Upper lobe of left lung (tissue), 4 donors: ENCODE measurements at regions not wholly inside any gene's neighbourhood (a gene's known extent, or its start where the extent isn't known, plus 50 kb on each side); places are given as distances from the start of the nearest gene placed in this dataset.
"Not testable (repeated sequence)": the region's sequence is repeated elsewhere in the genome, so short reads cannot be mapped to it uniquely, and the experiment has no call there.

Source experiments
- CTCF ChIP-seq, 6 experiments: fragments of 450-650 bp in 4 of 6; fragments of 200-600 bp in 2 of 6; sonication (generic) in 2 of 6; IDR thresholded peaks; one replicate each; pipeline ENCODE4 v1.5.1; 2016 to 2019; ENCODE audit warnings: antibody characterized with exemption in 6 of 6
- EP300 ChIP-seq, 4 donors: sonication (generic); formaldehyde crosslinking; IDR thresholded peaks; one replicate each; pipeline ENCODE4 v1.5.1; 2017; ENCODE audit warnings: antibody characterized with exemption in 4 of 4, control low read depth in 2 of 4
- POLR2AphosphoS5 ChIP-seq, 2 donors: sonication (generic); formaldehyde crosslinking; IDR thresholded peaks; one replicate each; pipeline ENCODE4 v1.5.1; 2017; ENCODE audit warnings: antibody characterized with exemption in 2 of 2

GRCh38 chr20:4624675-4625336 is 61.5 kb upstream of the PRNP start:
- not testable (repeated sequence) for TF ChIP-seq CTCF, EP300, POLR2AphosphoS5 (IDR thresholded peaks at IDR 0.05)
